Panc1 (cell line): ENCODE measurements at regions not wholly inside any gene's neighbourhood (a gene's known extent, or its start where the extent isn't known, plus 50 kb on each side); places are given as distances from the start of the nearest gene placed in this dataset.

Experiments used
- ATAC-seq: fragments of 200-7000 bp; cut with Tn5 transposase; 2 replicates; pipeline ENCODE4 v1.9.1; 2020; ENCODE audit warnings: mild to moderate bottlenecking, moderate library complexity
- BruUV-seq: library from RNA; stranded (reverse); fragments of 400-500 nt; replicated peaks from 2 replicates; lab custom pipeline; 2021; lab: Mats Ljungman, UMichigan
- CTCF ChIA-PET: fragments of 300-600 bp; sonication (Branson Sonifier 250); formaldehyde crosslinking; loops from one replicate; lab custom pipeline; 2022; ENCODE audit warnings: antibody characterized with exemption; lab: Charles Lee
- POLR2A ChIA-PET: fragments of 300-600 bp; sonication (Branson Sonifier 250); formaldehyde crosslinking; loops from one replicate; lab custom pipeline; 2022; ENCODE audit warnings: antibody characterized with exemption; lab: Charles Lee
- DNase-seq: peaks from one replicate; pipeline ENCODE4 v3.0.0-alpha.2; 2010; ENCODE audit warnings: low read depth, low spot score
- H3K27ac ChIP-seq: 2 replicates; pipeline ENCODE4 v1.5.1; 2011; ENCODE audit warnings: mild to moderate bottlenecking, low read length, inconsistent platforms
- H3K27me3 ChIP-seq: fragments of 200-500 bp; sonication (Bioruptor generic); 2 replicates; pipeline ENCODE4 v1.6.0; 2014; ENCODE audit warnings: low read length, inconsistent platforms; ENCODE audit not compliant: control insufficient read depth, insufficient read depth
- H3K36me3 ChIP-seq: fragments of 200-500 bp; sonication (Bioruptor generic); 2 replicates; pipeline ENCODE4 v1.5.1; 2014; ENCODE audit warnings: inconsistent platforms, mild to moderate bottlenecking, low read length, moderate library complexity; ENCODE audit not compliant: control insufficient read depth, insufficient read depth
- H3K4me1 ChIP-seq: 2 replicates; pipeline ENCODE4 v1.5.1; 2011; ENCODE audit warnings: inconsistent platforms, mild to moderate bottlenecking, low read length, moderate library complexity; ENCODE audit not compliant: control insufficient read depth, insufficient read depth
- H3K4me3 ChIP-seq, 2 experiments: 2 replicates each; pipeline ENCODE4 v1.5.1; 2011 to 2012; ENCODE audit warnings: low read depth in 2 of 2, low read length in 2 of 2, mild to moderate bottlenecking in 2 of 2, inconsistent platforms in 1 of 2, moderate library complexity in 1 of 2
- H3K9me3 ChIP-seq: fragments of 200-500 bp; sonication (Bioruptor generic); 2 replicates; pipeline ENCODE4 v1.5.1; 2014; ENCODE audit warnings: low read depth, mild to moderate bottlenecking, inconsistent platforms, low read length, moderate library complexity; ENCODE audit not compliant: control insufficient read depth, insufficient read depth
- CTCF ChIP-seq: fragments of 450-650 bp; IDR thresholded peaks from 2 replicates; pipeline ENCODE4 v1.5.1; 2017; ENCODE audit warnings: mild to moderate bottlenecking
- POLR2AphosphoS5 ChIP-seq: IDR thresholded peaks from 2 replicates; pipeline ENCODE4 v1.6.1; 2012; ENCODE audit warnings: mild to moderate bottlenecking, low read depth, low read length, moderate library complexity
- REST ChIP-seq, 2 experiments: IDR thresholded peaks; 2 replicates each; pipeline ENCODE4 v1.6.1; 2011 to 2012; ENCODE audit warnings: low read depth in 2 of 2, control low read depth in 1 of 2, low read length in 1 of 2, mild to moderate bottlenecking in 1 of 2, moderate library complexity in 1 of 2; ENCODE audit not compliant: insufficient read depth in 1 of 2
- SIN3A ChIP-seq: IDR thresholded peaks from 2 replicates; pipeline ENCODE4 v1.6.1; 2012; ENCODE audit warnings: low read depth, mild to moderate bottlenecking, low read length, moderate library complexity, borderline replicate concordance; ENCODE audit not compliant: insufficient read depth
- TCF7L2 ChIP-seq: IDR thresholded peaks from 2 replicates; pipeline ENCODE4 v1.6.1; 2011; ENCODE audit warnings: mild to moderate bottlenecking, low read depth, low read length, inconsistent platforms
- in situ Hi-C: cut with HindIII; loops from 2 replicates; pipeline ENCODE4 v1.10.0; 2016; ENCODE audit warnings: low sequenced_read_pairs, low pct_unique_long_range_greater_than_20kb
- intact Hi-C: fragments of 100-400 bp; cut with micrococcal nuclease; formaldehyde crosslinking; loops from one replicate; pipeline ENCODE4 v1.10.0; 2022; ENCODE audit not compliant: unreplicated experiment

GRCh38 chr18:43578706-43579105, 301.4 kb upstream of the SYT4 start:
- no TSS peak for BruUV-seq
- no peak for ATAC-seq
- H3K36me3 ChIP-seq, result no peaks in the 10 kb centered on the region
- H3K27me3 ChIP-seq, result no peaks in the 10 kb centered on the region
- ChIA-PET CTCF (no interaction called here), POLR2A (no interaction called here)
- no peaks in the 10 kb centered on the region for H3K9me3 ChIP-seq
- H3K4me1 ChIP-seq, result no peaks in the 10 kb centered on the region
- no peak for DNase-seq
- in situ Hi-C loops, result no loop called here
- H3K4me3 ChIP-seq, result no peak overlapping the region
- TF ChIP-seq POLR2AphosphoS5, result no peak
- no peak for TF ChIP-seq TCF7L2
- intact Hi-C loops, result no loop called here
- no peak overlapping the region for H3K27ac ChIP-seq

- Histone ChIP-seq H3K36me3 (no peaks in the 10 kb centered on the region), H3K27me3 (no peaks in the 10 kb centered on the region), H3K9me3 (no peaks in the 10 kb centered on the region), H3K4me3 (no peak overlapping the region), H3K4me1 (no peaks in the 10 kb centered on the region), H3K27ac (no peak overlapping the region)
- TF ChIP-seq CTCF, result no peak
- no peak for TF ChIP-seq POLR2AphosphoS5
- TF ChIP-seq REST (IDR thresholded peaks at IDR 0.05; ENCODE audit: insufficient read depth in 1 of 2, low read depth in 2 of 2, low read length in 1 of 2), result no peak
- no peak for TF ChIP-seq TCF7L2
- TF ChIP-seq SIN3A, result no peak
- ChIA-PET POLR2A (no interaction called here), CTCF (no interaction called here)
- no peak for ATAC-seq
- DNase-seq, result no peak
- intact Hi-C loops, result no loop called here
- BruUV-seq, result no TSS peak
- in situ Hi-C loops, result no loop called here
Observed at GRCh38 chr18:43581936-43582519, 304.7 kb upstream of the SYT4 start.

DNA sequence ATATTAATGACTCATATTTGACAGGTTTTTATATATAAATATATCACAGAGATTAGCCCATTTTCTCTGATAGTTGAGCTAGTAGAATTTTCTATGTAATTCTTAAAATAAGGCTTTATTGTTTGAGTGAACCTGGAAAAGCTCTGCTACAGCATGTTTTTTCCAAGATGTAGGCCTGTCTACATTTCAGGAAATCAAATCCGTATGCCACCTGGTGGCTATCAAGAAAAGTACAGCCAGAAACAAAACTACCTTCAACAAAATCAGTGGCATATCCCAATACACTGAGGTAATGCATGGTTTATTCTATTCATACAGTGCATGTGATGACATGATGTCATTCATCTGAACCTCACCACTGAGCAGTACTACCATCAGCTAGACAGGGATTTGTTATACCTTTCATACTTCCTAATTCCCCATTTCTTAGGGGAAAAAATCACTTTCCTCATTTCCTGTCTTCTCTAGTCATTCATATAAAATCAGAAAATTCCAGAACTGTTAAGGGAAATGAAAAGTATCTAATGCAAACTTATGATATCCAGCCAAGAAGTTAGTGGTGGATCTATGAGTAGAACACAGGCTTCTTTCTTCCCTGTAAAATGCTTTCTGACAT, 310.4 kb upstream of the SYT4 start:
- Histone ChIP-seq H3K4me1 (no peaks in the 10 kb centered on the region), H3K4me3 (no peak overlapping the region), H3K27ac (no peak overlapping the region), H3K36me3 (no peaks in the 10 kb centered on the region), H3K9me3 (no peaks in the 10 kb centered on the region), H3K27me3 (no peaks in the 10 kb centered on the region)
- peak; percentile 74; the same call in 1 of the 2 replicates for ATAC-seq
- TF ChIP-seq POLR2AphosphoS5 (no peak), CTCF (peak; percentile 46; the same call in 1 of the 2 replicates)
- in situ Hi-C loops, result no loop called here
- CTCF ChIA-PET, result interaction anchor here (0.7 to 2.6 kb wide), 2 partner anchors 16 to 295 kb away, joined by 6 to 11 read pairs; no protein-coding TSS in a partner anchor
- intact Hi-C loops, result no loop called here
- BruUV-seq, result no TSS peak
- POLR2A ChIA-PET, result no interaction called here
- no peak for DNase-seq
